Neural cell (in vitro differentiated cells): ENCODE measurements at regions not wholly inside any gene's neighbourhood (a gene's known extent, or its start where the extent isn't known, plus 50 kb on each side); places are given as distances from the start of the nearest gene placed in this dataset.

Source experiments
- RAD21 ChIP-seq: fragments of 450-650 bp; conservative IDR thresholded peaks from 2 replicates; pipeline ENCODE4 v1.6.1; 2014; ENCODE audit warnings: antibody characterized with exemption, mild to moderate bottlenecking, moderate library complexity
- REST ChIP-seq: IDR thresholded peaks from 2 replicates; pipeline ENCODE4 v1.6.1; 2012; ENCODE audit warnings: borderline replicate concordance
- TF ChIP-seq, protein P1 (sequence below): fragments of 450-650 bp; IDR thresholded peaks from 2 replicates; pipeline ENCODE4 v1.5.1; 2014; ENCODE audit warnings: antibody characterized with exemption, mild to moderate bottlenecking, moderate library complexity; ENCODE audit not compliant: poor library complexity, severe bottlenecking

DNA sequence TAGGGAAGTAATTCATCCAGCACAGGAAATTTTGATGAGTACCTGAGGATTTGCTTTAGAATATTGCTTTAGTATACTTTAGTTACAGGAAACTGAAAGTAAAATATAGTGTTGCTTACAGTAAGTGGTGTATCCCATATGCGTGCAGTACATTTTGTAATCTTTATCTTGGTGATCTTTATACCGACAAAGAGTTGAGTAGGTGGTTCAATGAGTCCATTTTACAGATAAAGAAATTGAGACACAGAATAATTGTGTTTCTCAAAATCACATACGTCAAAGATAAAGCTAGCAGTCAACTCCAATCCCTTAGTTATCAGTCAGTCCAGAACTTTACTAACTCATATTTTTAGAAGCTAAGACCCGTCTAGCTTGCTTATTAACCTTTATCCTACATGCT lies 65.8 kb upstream of the E2F3 start:
- no peak for TF ChIP-seq REST
- no peak for TF ChIP-seq RAD21
- TF ChIP-seq, protein P1, sequence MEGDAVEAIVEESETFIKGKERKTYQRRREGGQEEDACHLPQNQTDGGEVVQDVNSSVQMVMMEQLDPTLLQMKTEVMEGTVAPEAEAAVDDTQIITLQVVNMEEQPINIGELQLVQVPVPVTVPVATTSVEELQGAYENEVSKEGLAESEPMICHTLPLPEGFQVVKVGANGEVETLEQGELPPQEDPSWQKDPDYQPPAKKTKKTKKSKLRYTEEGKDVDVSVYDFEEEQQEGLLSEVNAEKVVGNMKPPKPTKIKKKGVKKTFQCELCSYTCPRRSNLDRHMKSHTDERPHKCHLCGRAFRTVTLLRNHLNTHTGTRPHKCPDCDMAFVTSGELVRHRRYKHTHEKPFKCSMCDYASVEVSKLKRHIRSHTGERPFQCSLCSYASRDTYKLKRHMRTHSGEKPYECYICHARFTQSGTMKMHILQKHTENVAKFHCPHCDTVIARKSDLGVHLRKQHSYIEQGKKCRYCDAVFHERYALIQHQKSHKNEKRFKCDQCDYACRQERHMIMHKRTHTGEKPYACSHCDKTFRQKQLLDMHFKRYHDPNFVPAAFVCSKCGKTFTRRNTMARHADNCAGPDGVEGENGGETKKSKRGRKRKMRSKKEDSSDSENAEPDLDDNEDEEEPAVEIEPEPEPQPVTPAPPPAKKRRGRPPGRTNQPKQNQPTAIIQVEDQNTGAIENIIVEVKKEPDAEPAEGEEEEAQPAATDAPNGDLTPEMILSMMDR: no peak
